GM21529 (cell line): ENCODE measurements at regions not wholly inside any gene's neighbourhood (a gene's known extent, or its start where the extent isn't known, plus 50 kb on each side); places are given as distances from the start of the nearest gene placed in this dataset.
"Not testable (repeated sequence)": the region's sequence is repeated elsewhere in the genome, so short reads cannot be mapped to it uniquely, and the experiment has no call there.

Experiments
- ATAC-seq: cut with Tn5 transposase; IDR thresholded peaks from one replicate; pipeline ENCODE4 v1.9.1; 2021; ENCODE audit not compliant: unreplicated experiment

- no peak for ATAC-seq
These were observed 157.3 kb upstream of the MTPN start for GRCh38 chr7:136134503-136134902.

- no peak for ATAC-seq
These were observed 156.4 kb upstream of the MTPN start for GRCh38 chr7:136133551-136133950.

- ATAC-seq, result no peak
These were observed 154.1 kb upstream of the MTPN start for GRCh38 chr7:136131304-136131630.

- ATAC-seq, result no peak
These were observed 153.5 kb upstream of the MTPN start for GRCh38 chr7:136130511-136131303.

GRCh38 chr7:136128050-136128449, 150.9 kb upstream of the MTPN start:
- no peak for ATAC-seq

GRCh38 chr7:136123352-136123751, 146.2 kb upstream of the MTPN start:
- no peak for ATAC-seq

- ATAC-seq, result no peak
These were observed 144.9 kb upstream of the MTPN start for GRCh38 chr7:136122026-136122425.

- no peak for ATAC-seq
These were observed 140.4 kb upstream of the MTPN start for GRCh38 chr7:136117539-136117938.

GRCh38 chr7:136116186-136116585, 139.0 kb upstream of the MTPN start:
- no peak for ATAC-seq

- ATAC-seq, result peak; percentile 100
These were observed 138.0 kb upstream of the MTPN start for GRCh38 chr7:136114966-136115762.

- ATAC-seq, result not testable (repeated sequence)
These were observed 137.3 kb upstream of the MTPN start for GRCh38 chr7:136114467-136114866.

- ATAC-seq, result not testable (repeated sequence)
These were observed 131.9 kb upstream of the MTPN start for GRCh38 chr7:136109037-136109436.

- no peak for ATAC-seq
These were observed 128.0 kb upstream of the MTPN start for GRCh38 chr7:136105191-136105590.

- ATAC-seq, result no peak
These were observed 127.1 kb upstream of the MTPN start for GRCh38 chr7:136104269-136104603.

- ATAC-seq, result no peak
These were observed 126.5 kb upstream of the MTPN start for GRCh38 chr7:136103545-136104268.

GRCh38 chr7:136102881-136103280, 125.7 kb upstream of the MTPN start:
- ATAC-seq, result no peak

GRCh38 chr7:136092714-136093113, 115.6 kb upstream of the MTPN start:
- ATAC-seq, result not testable (repeated sequence)

- no peak for ATAC-seq
These were observed 110.7 kb upstream of the MTPN start for GRCh38 chr7:136087881-136088280.

- peak; percentile 90 for ATAC-seq
These were observed 109.6 kb upstream of the MTPN start for GRCh38 chr7:136086712-136087111.

GRCh38 chr7:136079934-136080333, 102.8 kb upstream of the MTPN start:
- no peak for ATAC-seq

- no peak for ATAC-seq
These were observed 102.3 kb upstream of the MTPN start for GRCh38 chr7:136079478-136079892.

- ATAC-seq, result no peak
These were observed 101.9 kb upstream of the MTPN start for GRCh38 chr7:136079066-136079465.
